GM18870 (cell line): ENCODE measurements at regions not wholly inside any gene's neighbourhood (a gene's known extent, or its start where the extent isn't known, plus 50 kb on each side); places are given as distances from the start of the nearest gene placed in this dataset.

Experiments used
- ATAC-seq: cut with Tn5 transposase; IDR thresholded peaks from one replicate; pipeline ENCODE4 v1.9.1; 2021; ENCODE audit warnings: moderate library complexity; ENCODE audit not compliant: unreplicated experiment

DNA sequence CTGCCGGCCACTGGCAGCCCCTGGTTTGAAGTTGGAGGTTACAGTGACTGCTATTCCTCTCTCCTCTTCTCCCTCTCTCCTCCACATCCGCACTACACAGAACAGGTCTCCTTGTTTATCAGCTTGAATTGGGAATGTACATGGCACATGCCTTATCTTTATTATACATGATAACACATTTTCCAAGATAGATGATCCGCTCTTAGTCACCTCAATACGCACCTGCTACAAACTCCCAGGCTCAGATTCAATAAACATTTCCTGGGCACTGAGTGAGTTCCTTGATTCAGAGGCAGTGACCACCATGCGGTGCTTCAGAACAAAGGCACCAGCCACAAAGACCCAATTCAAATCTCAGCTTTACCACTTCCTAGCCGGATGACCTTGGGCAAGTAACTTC, 227.7 kb downstream of the TSHZ3 start:
- no peak for ATAC-seq

DNA sequence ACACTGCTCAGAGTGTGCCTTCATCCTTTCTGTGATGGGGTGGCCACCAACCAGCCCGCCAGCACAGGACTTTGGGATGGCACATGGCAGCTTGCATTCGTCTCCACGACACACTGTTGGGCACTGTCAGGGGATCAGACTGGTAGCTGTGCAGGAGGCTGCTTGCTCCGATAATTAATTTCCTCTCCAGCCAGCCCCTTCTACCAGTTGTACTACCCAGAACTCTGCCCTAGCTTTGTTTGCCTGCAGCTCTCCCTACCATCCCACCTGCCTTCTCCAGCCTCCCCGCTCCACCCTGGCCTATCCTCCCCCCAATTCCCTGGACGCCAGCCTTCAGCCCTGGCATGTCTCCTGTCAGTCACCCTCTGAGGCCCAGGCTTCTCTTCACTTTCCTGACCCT, 228.3 kb downstream of the TSHZ3 start:
- no peak for ATAC-seq

DNA sequence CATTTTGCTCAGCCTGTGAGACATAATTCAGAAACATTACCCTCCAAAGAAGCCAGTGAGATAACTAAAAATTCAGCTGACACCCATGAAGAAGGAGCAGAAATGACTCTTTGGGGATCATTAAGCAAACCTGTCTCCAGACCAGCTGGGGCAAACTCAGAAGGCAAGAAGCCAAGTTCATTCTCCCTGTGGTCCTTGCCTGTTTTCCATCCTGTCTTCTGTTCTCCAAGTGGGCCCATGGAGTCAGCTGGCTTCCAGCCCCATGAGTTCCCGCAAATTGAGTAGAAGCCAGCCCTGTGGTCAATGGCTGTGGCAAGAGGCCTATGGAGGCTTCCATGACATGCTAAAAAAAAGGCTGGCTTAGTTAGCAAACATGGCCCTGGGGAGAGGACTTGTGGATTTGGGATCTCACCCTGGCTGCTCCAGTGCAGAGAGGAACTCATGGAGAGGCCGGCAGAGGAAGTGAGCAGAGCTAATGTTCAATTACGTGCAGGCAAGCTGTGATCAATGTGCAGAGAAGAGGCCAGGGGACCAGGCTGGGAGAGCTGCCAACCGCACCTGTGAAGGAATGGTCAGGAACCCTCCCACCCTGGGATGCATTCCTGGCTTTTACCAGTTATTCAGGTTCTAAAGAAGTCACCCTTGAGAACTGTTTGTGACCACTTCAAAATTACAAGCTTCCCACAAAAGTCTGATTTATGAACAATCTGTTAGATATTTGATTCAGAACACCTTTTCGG, 229.1 kb downstream of the TSHZ3 start:
- no peak for ATAC-seq

DNA sequence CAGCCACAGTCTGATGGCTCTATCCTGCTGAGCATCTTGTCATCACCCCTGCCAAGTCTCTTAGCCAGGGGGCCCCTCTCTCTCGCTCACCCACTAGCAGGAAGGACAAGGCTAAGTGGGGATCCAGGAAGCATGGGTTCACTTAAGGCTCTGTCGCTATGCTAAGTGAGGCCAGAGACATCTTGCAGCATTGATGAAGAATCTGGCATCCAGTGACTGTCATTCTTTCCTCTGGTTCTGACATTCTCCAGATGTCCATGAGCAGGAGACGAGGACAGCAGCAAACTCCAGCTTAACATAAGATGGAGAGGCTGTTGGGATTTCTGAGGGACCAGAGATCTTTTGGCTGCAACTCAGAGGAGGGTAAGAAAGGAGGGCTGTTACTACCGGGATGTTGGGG, 230.2 kb downstream of the TSHZ3 start:
- no peak for ATAC-seq

DNA sequence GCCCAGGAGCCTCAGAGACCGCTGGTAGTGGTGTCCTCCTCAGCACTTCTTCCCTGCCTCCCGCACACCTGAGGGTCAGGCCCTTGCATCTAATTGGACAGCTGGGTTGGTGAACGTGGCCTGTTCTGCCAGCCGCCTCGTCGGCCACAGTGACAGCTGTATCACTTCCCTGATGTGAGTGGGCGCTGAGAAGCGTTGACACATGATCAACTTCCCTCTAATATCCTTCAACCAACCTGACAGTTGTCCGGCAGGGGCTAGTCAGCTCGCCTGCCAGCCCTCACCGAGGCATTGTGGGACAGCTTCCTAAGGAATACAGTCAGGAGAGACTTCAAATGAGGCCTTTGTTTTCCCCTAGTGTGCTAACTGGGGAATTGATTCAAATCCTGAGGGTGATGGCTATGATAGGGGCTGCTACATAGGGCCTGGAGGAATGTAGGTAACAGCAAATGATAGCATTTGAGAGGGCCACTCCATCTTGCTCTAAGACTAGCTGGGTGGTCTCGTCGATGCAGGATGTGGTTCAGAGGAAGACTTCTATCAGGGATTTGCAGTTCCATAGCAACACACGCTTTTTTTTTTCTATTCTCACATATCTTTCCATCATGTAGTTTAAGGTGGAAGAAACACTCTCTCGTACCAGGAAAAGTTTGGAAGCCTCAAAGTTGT, 230.8 kb downstream of the TSHZ3 start:
- no peak for ATAC-seq

DNA sequence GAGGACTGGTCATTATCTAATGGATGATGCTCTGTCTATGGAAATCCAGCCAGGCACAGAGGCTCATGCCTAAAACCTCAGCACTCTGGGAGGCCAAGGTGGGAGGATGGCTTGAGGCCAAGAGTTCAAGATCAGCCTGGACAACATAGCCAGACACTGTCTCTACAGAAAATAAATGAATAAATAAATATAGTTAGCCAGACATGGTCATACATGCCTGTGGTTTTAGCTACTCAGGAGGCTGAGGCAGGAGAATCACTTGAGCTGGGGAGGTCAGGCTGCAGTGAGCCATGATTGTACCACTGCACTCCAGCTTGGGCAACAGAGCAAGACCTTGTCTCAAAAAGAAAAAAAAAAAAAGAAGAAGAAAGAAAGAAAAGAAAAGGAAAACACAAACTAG, 234.7 kb downstream of the TSHZ3 start:
- no peak for ATAC-seq

DNA sequence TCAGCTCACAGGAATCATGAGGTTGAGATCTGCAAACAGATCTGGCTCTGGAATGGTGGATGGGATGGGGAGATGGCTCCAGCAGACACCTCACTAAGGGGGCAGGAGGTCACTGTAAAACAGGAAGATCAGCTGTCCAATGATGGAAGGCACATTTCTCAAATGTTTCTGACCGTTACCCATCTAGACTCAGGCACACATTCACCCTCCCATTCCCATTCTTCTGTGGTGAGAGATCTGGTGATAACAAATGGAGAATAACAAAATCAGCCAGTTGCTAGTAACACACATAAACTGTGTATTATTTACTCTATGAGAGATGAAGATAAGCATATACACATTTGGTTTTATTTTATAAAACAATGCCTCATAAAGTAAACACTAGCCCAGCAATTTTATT, 235.9 kb downstream of the TSHZ3 start:
- no peak for ATAC-seq

DNA sequence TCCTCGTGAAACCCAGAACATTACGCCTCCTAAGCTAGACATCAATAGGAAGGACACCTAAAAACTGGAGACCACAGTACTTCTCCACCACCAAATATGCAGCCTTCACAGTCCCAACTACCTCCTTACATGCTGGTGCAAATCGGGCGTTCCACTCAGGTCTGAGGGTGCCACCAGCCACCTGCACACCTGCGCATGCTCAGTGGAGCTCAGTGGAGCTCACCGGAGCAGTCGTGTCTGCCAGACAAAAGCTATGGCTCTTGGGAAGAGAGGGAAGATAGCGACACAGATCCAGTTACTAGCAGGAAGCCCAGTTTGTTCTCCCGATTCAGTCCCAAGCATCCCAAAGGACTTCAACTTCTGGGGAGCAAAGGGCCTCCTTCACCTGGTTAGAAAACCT, 237.1 kb downstream of the TSHZ3 start:
- no peak for ATAC-seq

DNA sequence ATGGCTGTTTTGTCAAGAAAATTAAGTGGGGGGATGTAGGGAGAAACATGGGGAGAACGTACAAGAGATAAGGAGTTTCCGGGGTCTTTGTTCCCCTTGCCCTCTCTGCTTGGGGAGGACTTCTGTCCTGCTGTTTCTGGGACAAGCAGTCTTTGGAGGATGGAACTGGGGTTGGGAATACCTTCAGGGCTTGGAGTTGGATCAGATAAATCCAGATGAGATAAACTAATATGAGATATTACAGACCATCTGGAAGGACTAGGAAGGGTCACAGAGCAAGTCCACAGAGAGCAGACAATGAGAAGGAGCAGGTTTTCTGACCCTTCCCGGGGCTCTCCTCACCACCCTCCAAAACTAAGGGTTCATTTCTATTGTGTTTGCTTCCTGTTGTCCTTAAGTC, 237.5 kb downstream of the TSHZ3 start:
- no peak for ATAC-seq

DNA sequence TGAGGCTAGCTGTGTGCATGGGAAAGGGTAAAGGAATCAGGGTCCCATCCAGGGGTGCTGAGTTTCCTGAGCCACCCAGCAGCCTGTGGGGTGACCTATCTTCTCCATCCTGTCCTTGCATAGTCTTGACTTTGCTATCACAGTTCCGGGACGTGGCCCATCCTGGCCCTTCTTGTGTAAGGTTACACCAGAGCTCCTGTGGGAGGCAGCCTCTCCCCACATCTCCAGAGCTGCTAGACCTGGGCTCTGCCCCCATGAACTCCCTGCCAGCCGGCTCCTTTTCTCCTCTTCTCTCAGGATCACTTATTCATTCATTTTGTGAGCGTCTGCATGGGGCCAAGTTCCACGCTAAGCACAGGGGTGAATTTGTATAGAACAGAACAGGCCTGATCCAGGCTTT, 238.9 kb downstream of the TSHZ3 start:
- no peak for ATAC-seq

DNA sequence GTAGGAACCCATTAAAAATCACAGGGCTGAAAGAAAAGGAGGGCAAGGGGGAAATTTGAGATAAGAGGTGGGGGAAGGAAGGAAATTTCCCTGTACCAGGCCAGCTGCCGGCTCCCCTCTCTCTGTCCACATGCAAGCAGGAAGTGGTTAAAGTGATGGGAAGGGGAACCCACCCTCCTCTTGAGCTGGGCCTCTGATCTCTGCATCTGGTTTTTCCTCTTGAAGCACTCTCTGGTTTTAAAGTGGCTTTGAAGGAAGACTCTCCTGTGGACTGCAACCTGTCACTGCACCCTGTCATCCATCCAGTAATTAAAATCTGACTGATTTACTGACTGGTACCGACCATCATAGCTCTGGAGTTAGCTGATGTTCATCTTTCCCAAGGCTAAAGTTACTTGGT, 239.6 kb downstream of the TSHZ3 start:
- no peak for ATAC-seq

DNA sequence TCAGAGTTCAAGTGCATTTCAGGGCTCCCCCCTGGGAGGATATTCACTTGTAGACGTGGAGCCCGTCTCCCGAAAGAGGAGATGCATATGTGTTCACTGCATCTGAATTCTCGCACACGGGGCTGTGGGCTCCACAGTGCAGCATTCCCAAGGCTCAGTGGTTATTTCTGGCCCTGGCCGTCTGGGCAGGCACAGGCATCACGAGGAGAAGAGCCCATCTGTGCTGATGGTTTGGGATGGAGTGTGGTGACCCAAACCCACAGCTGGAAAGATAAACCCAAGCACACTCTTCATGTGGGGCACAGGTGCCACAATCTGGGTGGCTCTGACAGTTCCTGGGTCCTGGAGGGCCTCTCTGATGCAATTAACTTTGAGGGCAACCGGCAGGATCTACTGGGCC, 242.1 kb downstream of the TSHZ3 start:
- ATAC-seq: no peak

DNA sequence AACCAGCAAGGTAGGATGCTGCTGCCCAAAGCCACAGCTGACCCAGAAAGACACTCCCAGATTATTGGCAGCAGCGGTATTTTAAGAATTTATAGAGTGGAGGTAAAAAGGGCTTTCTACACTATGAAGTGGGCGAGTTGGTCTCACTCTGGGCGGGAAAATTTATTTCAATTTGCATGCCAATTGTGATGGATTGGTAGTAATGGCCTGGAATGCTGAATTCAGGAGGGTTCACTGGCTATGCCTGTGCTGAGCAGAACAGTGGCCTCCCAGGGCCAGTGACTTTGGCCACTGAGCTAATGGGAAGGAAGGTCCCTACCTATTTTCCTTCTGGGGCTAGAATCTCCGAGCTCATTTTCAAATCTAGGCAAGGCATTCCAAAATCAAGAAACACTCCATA, 243.5 kb downstream of the TSHZ3 start:
- ATAC-seq: no peak

DNA sequence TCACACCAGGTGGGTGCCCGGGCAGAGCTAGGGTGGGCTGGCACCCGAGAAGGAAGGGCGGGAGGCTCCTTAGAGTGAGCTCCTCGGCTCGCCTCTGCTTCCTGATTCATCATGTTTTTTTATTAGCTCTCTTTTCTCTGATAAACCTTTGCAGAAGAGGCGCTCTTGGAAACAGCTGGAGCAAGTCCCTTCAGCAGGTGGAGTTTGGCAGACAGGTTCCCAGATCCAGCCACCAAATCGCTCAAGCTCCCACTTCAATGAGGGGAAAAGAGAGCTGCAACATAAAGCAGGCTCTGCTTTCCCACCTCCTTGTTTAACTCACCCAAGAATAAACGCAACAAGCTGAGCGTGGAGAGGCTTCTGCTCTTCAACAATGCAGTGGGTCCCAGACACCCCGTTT, 244.8 kb downstream of the TSHZ3 start:
- ATAC-seq: no peak

DNA sequence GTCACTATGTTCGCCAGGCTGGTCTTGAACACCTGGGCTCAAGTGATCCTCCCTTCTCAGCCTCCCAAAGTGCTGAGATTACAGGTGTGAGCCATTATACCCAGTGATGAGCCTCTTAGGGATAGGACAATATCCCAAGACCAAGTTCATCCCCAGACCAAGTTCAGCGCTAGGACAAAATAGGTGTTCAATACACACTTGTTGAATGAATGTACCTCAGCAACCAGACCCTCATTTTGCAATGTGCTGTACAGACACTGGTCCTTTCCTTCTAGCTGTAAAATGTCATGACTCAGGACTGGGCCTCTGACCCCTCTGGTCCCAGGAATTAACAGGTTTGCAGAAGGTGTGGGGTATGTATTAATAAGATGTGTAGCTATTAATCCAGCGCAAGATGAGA, 246.0 kb downstream of the TSHZ3 start:
- no peak for ATAC-seq

DNA sequence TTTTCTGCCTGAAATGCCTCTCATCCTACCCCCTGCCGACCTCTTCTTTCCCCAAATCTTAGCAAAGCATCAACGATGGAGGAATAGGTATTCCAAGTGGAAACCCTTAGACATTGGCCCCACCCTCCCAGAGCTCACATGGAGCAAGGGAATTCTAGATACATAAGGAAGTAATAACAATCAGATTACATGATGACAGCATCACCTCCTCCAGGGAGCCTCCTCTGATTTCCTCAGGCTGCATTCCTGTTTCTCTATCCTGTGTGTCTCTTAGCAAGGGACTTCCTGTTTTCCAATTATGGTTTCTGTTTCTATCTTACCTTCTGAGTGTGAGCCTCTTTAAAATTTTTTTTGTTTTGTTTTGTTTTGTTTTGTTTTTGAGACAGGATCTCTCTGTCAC, 246.6 kb downstream of the TSHZ3 start:
- no peak for ATAC-seq

DNA sequence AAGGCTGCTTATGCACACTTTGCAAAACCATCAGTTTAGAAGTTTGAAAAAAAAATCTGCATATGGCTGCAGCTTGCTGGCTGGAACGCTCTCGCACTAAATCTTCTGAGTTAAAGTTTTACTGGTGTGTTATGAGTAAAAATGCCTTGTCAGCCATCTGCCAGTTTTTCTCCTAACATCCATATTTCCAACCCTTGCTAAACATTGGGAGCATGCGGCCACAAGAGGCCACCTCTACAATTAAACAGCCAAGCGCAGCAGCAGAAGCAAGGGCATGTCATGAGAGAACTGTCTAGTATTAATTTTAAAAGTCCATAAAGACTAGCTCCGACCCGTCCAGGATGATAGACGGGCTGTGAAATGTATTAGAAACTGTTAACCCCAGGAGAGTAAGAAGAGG, 248.3 kb downstream of the TSHZ3 start:
- ATAC-seq: no peak

DNA sequence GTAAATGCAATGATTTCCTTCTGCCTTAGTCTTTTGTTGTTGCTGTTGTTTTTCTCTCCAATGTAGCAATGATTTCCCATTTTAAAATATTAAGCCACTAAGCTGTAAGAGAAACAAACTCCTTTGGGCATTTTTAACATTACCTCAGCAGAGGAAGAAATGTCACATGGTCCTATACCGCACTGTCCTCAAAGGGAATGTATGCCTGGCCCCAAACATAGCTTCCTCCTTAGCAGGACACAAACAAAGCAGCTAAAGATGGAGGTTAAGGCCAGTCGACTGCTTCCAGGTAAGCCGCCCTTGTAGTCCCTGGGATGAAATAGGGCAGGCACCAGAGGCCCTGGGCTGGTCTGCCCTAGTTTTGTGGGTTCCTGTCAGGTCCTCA, 249.0 kb downstream of the TSHZ3 start:
- ATAC-seq: no peak

DNA sequence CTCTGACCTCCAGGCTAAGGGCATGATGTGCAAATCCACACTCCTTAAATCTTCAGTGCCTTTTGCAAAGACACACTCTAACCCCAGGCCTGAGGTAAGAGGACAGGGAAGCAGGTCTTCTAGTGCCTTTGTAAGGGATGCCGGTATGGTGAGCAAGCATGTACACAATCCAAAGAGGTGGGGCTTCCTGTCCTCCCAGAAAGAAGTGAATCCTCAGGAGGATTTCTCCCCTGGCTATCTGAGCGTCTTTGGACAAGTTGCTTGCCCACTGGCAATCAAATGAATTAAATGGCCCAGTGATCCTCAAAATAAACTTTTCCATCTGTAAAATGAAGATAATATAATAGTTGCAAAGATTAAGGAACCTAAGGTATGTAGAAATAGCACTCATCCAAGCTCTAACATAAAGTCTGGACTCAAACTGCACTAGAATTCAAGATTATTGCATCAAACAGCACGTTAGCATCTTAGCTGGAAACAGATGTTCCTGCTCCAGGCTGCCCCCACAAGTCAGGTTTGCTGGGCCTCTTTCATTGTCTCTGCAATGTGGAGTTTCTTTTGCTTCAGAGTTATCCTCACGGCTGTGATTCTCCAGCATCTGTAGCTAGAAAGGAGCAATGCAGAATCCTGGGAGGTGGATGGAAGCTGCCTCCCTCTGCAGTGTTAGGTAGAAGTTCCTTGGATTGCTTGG, 249.6 kb downstream of the TSHZ3 start:
- no peak for ATAC-seq

DNA sequence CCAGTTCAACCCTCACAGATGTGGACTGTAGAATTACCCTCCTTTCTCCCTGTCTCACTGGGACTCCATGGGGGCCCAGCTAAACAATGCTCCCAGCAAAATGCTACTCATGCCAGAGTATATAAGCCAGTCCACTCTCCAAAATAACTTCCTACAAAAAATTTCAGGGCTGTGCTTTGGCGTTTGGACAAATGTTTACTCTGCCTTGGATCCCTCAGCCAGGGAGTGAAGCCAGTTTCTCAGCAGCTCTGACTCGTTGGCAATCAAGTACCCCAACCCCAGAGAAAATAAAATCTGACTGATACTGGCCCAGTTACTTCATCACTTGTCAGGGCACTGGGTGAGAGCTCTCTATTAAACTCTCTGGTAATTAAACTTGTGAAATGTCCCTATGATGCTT, 250.4 kb downstream of the TSHZ3 start:
- ATAC-seq: no peak

DNA sequence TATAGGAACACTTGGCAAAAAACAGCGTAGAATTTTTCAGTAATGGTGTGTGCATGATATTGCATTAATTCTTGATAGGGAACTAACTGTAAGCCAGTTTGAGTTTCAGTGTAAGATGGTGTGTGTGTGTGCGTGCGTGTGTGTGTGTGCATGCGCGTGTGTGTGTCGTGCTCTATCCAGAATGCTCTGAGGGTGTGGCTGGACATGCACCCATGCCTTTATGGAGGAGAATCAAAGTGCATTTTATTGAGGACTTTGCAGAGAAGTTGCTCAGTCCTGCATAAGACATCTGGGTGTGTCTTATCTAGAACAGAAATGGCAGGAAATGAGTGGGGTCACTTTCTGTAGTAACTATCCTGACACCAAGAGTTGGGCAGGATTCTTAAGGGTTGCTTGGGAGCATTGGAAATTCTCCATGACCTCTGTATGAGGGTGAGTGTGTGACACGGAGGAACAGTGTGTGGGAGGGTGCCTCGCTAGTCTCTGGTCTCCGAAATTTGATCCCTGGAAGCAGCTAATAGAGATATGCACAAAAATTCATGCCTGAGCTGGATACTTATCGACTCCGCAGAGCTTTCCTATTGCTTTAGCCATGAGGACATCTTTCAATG, 252.2 kb downstream of the TSHZ3 start:
- ATAC-seq: no peak
